SK-N-SH treated with all-trans-retinoic acid at 6 μM for 48 hours (cell line): ENCODE measurements at regions not wholly inside any gene's neighbourhood (a gene's known extent, or its start where the extent isn't known, plus 50 kb on each side); places are given as distances from the start of the nearest gene placed in this dataset.

Source experiments
- ATAC-seq: fragments of 200-7000 bp; cut with Tn5 transposase; 3 replicates; pipeline ENCODE4 v1.9.1; 2020; ENCODE audit warnings: mild to moderate bottlenecking, moderate library complexity
- ARNTL ChIP-seq: fragments of 450-650 bp; formaldehyde crosslinking; IDR thresholded peaks from 2 replicates; pipeline ENCODE4 v1.5.0; 2020; ENCODE audit warnings: low read depth, mild to moderate bottlenecking, moderate library complexity, borderline replicate concordance
- BACH2 ChIP-seq: fragments of 250-450 bp; sonication (Bioruptor Pico); IDR thresholded peaks from 2 replicates; pipeline ENCODE4 v1.9.0; 2021; ENCODE audit warnings: mild to moderate bottlenecking, borderline replicate concordance
- CREB5 ChIP-seq: fragments of 250-450 bp; sonication (Bioruptor Pico); IDR thresholded peaks from 2 replicates; pipeline ENCODE4 v1.5.1; 2020; ENCODE audit warnings: low read depth, mild to moderate bottlenecking, moderate library complexity
- CSDC2 ChIP-seq: fragments of 250-450 bp; sonication (Bioruptor Pico); IDR thresholded peaks from 2 replicates; pipeline ENCODE4 v1.5.0; 2020; ENCODE audit warnings: mild to moderate bottlenecking, moderate library complexity
- CSRNP3 ChIP-seq: fragments of 250-450 bp; sonication (Bioruptor Pico); IDR thresholded peaks from 2 replicates; pipeline ENCODE4 v1.5.1; 2021; ENCODE audit warnings: mild to moderate bottlenecking, moderate library complexity
- ESRRG ChIP-seq: fragments of 250-450 bp; sonication (Bioruptor Pico); IDR thresholded peaks from 2 replicates; pipeline ENCODE4 v1.6.1; 2021; ENCODE audit warnings: mild to moderate bottlenecking
- GLIS3 ChIP-seq: fragments of 250-450 bp; sonication (Bioruptor Pico); IDR thresholded peaks from 2 replicates; pipeline ENCODE4 v1.5.0; 2020; ENCODE audit warnings: mild to moderate bottlenecking, moderate library complexity
- ISL1 ChIP-seq: fragments of 250-450 bp; sonication (Bioruptor Pico); IDR thresholded peaks from 2 replicates; pipeline ENCODE4 v2.1.2; 2022; ENCODE audit warnings: mild to moderate bottlenecking, moderate library complexity
- OSR1 ChIP-seq: fragments of 250-450 bp; sonication (Bioruptor Pico); IDR thresholded peaks from 2 replicates; pipeline ENCODE4 v1.8.0; 2022; ENCODE audit warnings: moderate library complexity, mild to moderate bottlenecking, inconsistent platforms
- PATZ1 ChIP-seq: fragments of 250-450 bp; sonication (Bioruptor Pico); IDR thresholded peaks from 2 replicates; pipeline ENCODE4 v1.8.0; 2020; ENCODE audit warnings: mild to moderate bottlenecking, moderate library complexity, borderline replicate concordance
- POU6F1 ChIP-seq: fragments of 250-450 bp; sonication (Bioruptor Pico); IDR thresholded peaks from 2 replicates; pipeline ENCODE4 v1.8.0; 2021; ENCODE audit warnings: low read depth, mild to moderate bottlenecking, moderate library complexity, borderline replicate concordance
- PPARA ChIP-seq: fragments of 250-450 bp; sonication (Bioruptor Pico); IDR thresholded peaks from 2 replicates; pipeline ENCODE4 v1.5.0; 2020; ENCODE audit warnings: mild to moderate bottlenecking, borderline replicate concordance
- RARB ChIP-seq: fragments of 250-450 bp; sonication (Bioruptor Pico); IDR thresholded peaks from 2 replicates; pipeline ENCODE4 v1.8.0; 2021; ENCODE audit warnings: mild to moderate bottlenecking, moderate library complexity
- TCF4 ChIP-seq: fragments of 250-450 bp; sonication (Bioruptor Pico); IDR thresholded peaks from 2 replicates; pipeline ENCODE4 v1.8.0; 2021; ENCODE audit warnings: mild to moderate bottlenecking, moderate library complexity, borderline replicate concordance
- TSHZ2 ChIP-seq: fragments of 250-450 bp; sonication (Bioruptor Pico); IDR thresholded peaks from 2 replicates; pipeline ENCODE4 v1.5.0; 2020; ENCODE audit warnings: mild to moderate bottlenecking, moderate library complexity
- ZC3H10 ChIP-seq: fragments of 250-450 bp; sonication (Bioruptor Pico); IDR thresholded peaks from 2 replicates; pipeline ENCODE4 v1.5.1; 2021; ENCODE audit warnings: mild to moderate bottlenecking, moderate library complexity
- ZFP3 ChIP-seq: fragments of 250-450 bp; sonication (Bioruptor Pico); IDR thresholded peaks from 2 replicates; pipeline ENCODE4 v1.5.0; 2020; ENCODE audit warnings: mild to moderate bottlenecking, moderate library complexity
- ZFP30 ChIP-seq: fragments of 450-650 bp; formaldehyde crosslinking; IDR thresholded peaks from 2 replicates; pipeline ENCODE4 v1.5.0; 2022; ENCODE audit warnings: mild to moderate bottlenecking, moderate library complexity
- ZNF565 ChIP-seq: fragments of 450-650 bp; formaldehyde crosslinking; conservative IDR thresholded peaks from 2 replicates; pipeline ENCODE4 v1.5.0; 2020; ENCODE audit warnings: low read depth, mild to moderate bottlenecking, moderate library complexity
- ZNF70 ChIP-seq: fragments of 450-650 bp; formaldehyde crosslinking; IDR thresholded peaks from 2 replicates; pipeline ENCODE4 v1.5.0; 2020; ENCODE audit warnings: mild to moderate bottlenecking, moderate library complexity
- ZNF8 ChIP-seq: fragments of 450-650 bp; formaldehyde crosslinking; IDR thresholded peaks from 2 replicates; pipeline ENCODE4 v1.5.0; 2020; ENCODE audit warnings: mild to moderate bottlenecking, moderate library complexity

GRCh38 chr4:12207396-12207795, 778.7 kb upstream of the HS3ST1 start:
- no peak for TF ChIP-seq ESRRG (CRISPR knock-in tag)
- no peak for TF ChIP-seq CSDC2 (CRISPR knock-in tag)
- no peak for TF ChIP-seq PATZ1
- TF ChIP-seq RARB (CRISPR knock-in tag): no peak
- no peak for TF ChIP-seq TCF4 (CRISPR knock-in tag)
- no peak for TF ChIP-seq OSR1 (CRISPR knock-in tag)
- TF ChIP-seq ARNTL (CRISPR knock-in tag): no peak
- no peak for TF ChIP-seq ZNF565 (CRISPR knock-in tag)
- no peak for TF ChIP-seq ZFP3 (CRISPR knock-in tag)
- TF ChIP-seq CREB5: no peak
- no peak for TF ChIP-seq ZFP30
- TF ChIP-seq ZNF8: no peak
- no peak for TF ChIP-seq TSHZ2 (CRISPR knock-in tag)
- TF ChIP-seq BACH2 (CRISPR knock-in tag): no peak
- TF ChIP-seq ZC3H10 (CRISPR knock-in tag): no peak
- no peak for TF ChIP-seq ZNF70
- ATAC-seq: no peak

- no peak for ATAC-seq
- TF ChIP-seq PPARA (CRISPR knock-in tag) (no peak), ZFP3 (CRISPR knock-in tag) (no peak), OSR1 (CRISPR knock-in tag) (no peak), ZC3H10 (CRISPR knock-in tag) (no peak), BACH2 (CRISPR knock-in tag) (no peak)
These were observed 777.4 kb upstream of the HS3ST1 start for GRCh38 chr4:12206091-12206490.

- no peak for ATAC-seq
- no peak for TF ChIP-seq GLIS3 (CRISPR knock-in tag)
- TF ChIP-seq ARNTL (CRISPR knock-in tag): no peak
- no peak for TF ChIP-seq CSRNP3 (CRISPR knock-in tag)
- no peak for TF ChIP-seq ZNF8
- no peak for TF ChIP-seq OSR1 (CRISPR knock-in tag)
- TF ChIP-seq ZFP3 (CRISPR knock-in tag): no peak
- no peak for TF ChIP-seq TCF4 (CRISPR knock-in tag)
- TF ChIP-seq ZNF70: no peak
- TF ChIP-seq CREB5: no peak
- TF ChIP-seq PPARA (CRISPR knock-in tag): no peak
- no peak for TF ChIP-seq BACH2 (CRISPR knock-in tag)
- no peak for TF ChIP-seq ZNF565 (CRISPR knock-in tag)
- TF ChIP-seq POU6F1 (CRISPR knock-in tag): no peak
- no peak for TF ChIP-seq TSHZ2 (CRISPR knock-in tag)
- no peak for TF ChIP-seq RARB (CRISPR knock-in tag)
- TF ChIP-seq ISL1 (CRISPR knock-in tag): no peak
- TF ChIP-seq CSDC2 (CRISPR knock-in tag): no peak
- TF ChIP-seq, all 23 proteins: peak for 0
These were observed 775.3 kb upstream of the HS3ST1 start for GRCh38 chr4:12203945-12204344.
